ENCODE measurements at regions not wholly inside any gene's neighbourhood (a gene's known extent, or its start where the extent isn't known, plus 50 kb on each side); places are given as distances from the start of the nearest gene placed in this dataset.

- TF ChIP-seq CTCF (IDR thresholded peaks at IDR 0.05; ENCODE audit: insufficient read depth, low read depth, low read length) (no peak), EZH2 (IDR thresholded peaks at IDR 0.05; ENCODE audit: insufficient read depth, low read length) (no peak)
Observed at GRCh38 chr11:45471266-45471665, 185.1 kb upstream of the SYT13 start.
